ENCODE measurements at regions not wholly inside any gene's neighbourhood (a gene's known extent, or its start where the extent isn't known, plus 50 kb on each side); places are given as distances from the start of the nearest gene placed in this dataset.
"Not testable (repeated sequence)": the region's sequence is repeated elsewhere in the genome, so short reads cannot be mapped to it uniquely, and the experiment has no call there.

- H3K4me3 ChIP-seq (ENCODE audit: low read depth, low read length) = no peak overlapping the region
- TF ChIP-seq, protein P1, sequence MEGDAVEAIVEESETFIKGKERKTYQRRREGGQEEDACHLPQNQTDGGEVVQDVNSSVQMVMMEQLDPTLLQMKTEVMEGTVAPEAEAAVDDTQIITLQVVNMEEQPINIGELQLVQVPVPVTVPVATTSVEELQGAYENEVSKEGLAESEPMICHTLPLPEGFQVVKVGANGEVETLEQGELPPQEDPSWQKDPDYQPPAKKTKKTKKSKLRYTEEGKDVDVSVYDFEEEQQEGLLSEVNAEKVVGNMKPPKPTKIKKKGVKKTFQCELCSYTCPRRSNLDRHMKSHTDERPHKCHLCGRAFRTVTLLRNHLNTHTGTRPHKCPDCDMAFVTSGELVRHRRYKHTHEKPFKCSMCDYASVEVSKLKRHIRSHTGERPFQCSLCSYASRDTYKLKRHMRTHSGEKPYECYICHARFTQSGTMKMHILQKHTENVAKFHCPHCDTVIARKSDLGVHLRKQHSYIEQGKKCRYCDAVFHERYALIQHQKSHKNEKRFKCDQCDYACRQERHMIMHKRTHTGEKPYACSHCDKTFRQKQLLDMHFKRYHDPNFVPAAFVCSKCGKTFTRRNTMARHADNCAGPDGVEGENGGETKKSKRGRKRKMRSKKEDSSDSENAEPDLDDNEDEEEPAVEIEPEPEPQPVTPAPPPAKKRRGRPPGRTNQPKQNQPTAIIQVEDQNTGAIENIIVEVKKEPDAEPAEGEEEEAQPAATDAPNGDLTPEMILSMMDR (IDR thresholded peaks at IDR 0.05; ENCODE audit: low read depth, low read length) = no peak
Observed at GRCh38 chr15:53158995-53159394, 368.9 kb upstream of the ONECUT1 start.

GRCh38 chr15:53133255-53133850 is 343.2 kb upstream of the ONECUT1 start:
- no peak overlapping the region for H3K4me3 ChIP-seq (ENCODE audit: low read depth, low read length)
- TF ChIP-seq, protein P1 (IDR thresholded peaks at IDR 0.05; ENCODE audit: low read depth, low read length) = no peak

DNA sequence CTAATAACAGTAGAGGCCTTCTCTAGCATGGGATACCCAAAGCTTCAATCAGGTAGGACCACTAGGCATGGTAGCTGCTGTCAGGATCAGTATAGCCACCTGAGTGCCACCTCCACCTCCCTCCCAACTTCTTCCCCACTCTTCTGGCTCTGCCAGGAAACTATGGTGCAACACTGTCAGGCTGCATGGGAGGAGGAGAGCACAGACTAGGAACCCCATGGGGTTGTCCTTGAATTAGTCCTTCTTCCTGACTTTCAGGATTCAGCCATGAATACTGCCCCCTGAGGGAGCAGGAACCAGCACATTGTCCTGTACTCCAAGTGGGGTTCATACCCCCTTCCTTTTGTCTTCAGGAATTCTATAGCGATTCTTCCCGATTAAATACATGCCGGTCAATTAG is 340.8 kb upstream of the ONECUT1 start:
- no peak overlapping the region for H3K4me3 ChIP-seq (ENCODE audit: low read depth, low read length)
- TF ChIP-seq, protein P1 (IDR thresholded peaks at IDR 0.05; ENCODE audit: low read depth, low read length) = no peak

- H3K4me3 ChIP-seq (ENCODE audit: low read depth, low read length) = no peak overlapping the region
- TF ChIP-seq, protein P1 (IDR thresholded peaks at IDR 0.05; ENCODE audit: low read depth, low read length) = no peak
Observed at GRCh38 chr15:53129121-53129904, 339.2 kb upstream of the ONECUT1 start.

DNA sequence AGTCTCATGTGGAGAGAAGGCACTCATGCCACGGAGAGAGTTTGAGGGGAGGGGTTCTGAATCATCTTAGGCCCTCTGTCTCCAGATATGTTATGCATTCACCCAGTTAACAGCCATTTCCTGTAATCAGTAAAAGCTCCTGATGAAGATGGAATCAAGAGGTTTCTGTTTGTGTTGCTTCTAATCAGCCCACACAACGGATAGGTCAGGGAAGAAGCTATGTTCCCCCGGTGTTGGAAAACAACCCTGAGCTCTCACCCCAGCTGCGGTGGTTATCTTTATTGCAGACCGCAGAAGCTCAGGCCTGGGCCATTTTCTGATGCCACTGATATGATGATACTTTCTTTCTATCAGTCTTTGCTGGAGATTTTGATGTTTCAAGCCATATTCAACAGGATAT is 338.5 kb upstream of the ONECUT1 start:
- H3K4me3 ChIP-seq (ENCODE audit: low read depth, low read length) = no peak overlapping the region
- TF ChIP-seq, protein P1 (IDR thresholded peaks at IDR 0.05; ENCODE audit: low read depth, low read length) = no peak

DNA sequence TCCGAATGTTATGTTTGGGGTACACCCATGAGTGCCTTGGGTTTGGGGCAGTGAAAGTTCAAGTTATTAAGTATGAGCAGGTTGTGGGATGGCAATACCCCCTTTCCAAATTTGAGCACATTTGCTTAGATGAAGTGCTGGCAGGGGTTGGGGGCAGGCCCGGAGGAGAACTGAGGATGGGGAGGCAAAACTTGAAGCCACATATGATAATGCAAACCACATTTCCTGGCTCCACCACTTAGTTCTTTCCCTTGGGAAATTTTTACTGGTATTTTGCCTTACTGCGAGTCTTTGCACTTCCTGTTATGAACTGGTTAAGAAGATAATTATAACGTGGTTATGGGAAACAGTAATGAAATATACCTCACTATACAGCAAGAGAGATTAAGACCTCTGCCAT is 336.0 kb upstream of the ONECUT1 start:
- no peak overlapping the region for H3K4me3 ChIP-seq (ENCODE audit: low read depth, low read length)
- TF ChIP-seq, protein P1 (IDR thresholded peaks at IDR 0.05; ENCODE audit: low read depth, low read length) = no peak

- TF ChIP-seq, protein P1 (IDR thresholded peaks at IDR 0.05; ENCODE audit: low read depth, low read length) = no peak
Observed at GRCh38 chr15:53122818-53123217, 332.7 kb upstream of the ONECUT1 start.

DNA sequence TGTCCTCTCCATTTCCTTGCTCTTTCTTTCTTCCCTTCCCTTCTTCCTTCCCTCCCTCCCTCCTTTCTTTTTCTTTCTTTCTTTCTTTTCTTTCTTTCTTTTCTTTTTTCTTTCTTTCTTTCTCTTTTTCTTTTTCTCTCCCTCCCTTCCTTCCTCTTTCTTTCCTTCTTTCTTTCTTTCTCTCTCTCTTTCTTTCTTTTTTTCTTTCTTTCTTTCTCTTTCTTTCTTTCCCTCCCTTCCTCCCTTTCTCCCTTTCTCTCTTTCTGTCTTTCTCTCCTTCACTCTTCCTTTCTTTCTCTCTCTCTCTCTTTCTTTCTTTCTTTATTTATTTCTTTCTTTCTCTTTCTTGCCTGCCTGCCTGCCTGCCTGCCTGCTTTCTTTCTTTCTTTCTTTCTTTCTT is 326.8 kb upstream of the ONECUT1 start:
- not testable (repeated sequence) for H3K4me3 ChIP-seq (ENCODE audit: low read depth, low read length)

More at GRCh38 chr15:53122818-53123217, 332.7 kb upstream of the ONECUT1 start:
- H3K4me3 ChIP-seq (ENCODE audit: low read depth, low read length) = no peak overlapping the region

All from WI38 (cell line).